Nephron progenitor cell (in vitro differentiated cells): ENCODE measurements at regions not wholly inside any gene's neighbourhood (a gene's known extent, or its start where the extent isn't known, plus 50 kb on each side); places are given as distances from the start of the nearest gene placed in this dataset.
A peak's percentile ranks its signal among the peaks of the same experiment; 100 is the strongest.

Experiments
- DNase-seq: peaks from one replicate; pipeline ENCODE4 v3.0.0; 2021
- H3K27ac Mint-ChIP-seq: 2 replicates; pipeline ENCODE4 v1.8.0; 2021; ENCODE audit warnings: mild to moderate bottlenecking, moderate library complexity, mixed read lengths
- H3K27me3 Mint-ChIP-seq: 2 replicates; pipeline ENCODE4 v1.8.0; 2021; ENCODE audit warnings: mild to moderate bottlenecking, low read depth, mixed read lengths; ENCODE audit not compliant: poor library complexity
- H3K36me3 Mint-ChIP-seq: 2 replicates; pipeline ENCODE4 v1.8.0; 2021; ENCODE audit warnings: low read depth, mixed read lengths
- H3K4me1 Mint-ChIP-seq: 2 replicates; pipeline ENCODE4 v1.8.0; 2021; ENCODE audit warnings: mixed read lengths
- H3K4me3 Mint-ChIP-seq: 2 replicates; pipeline ENCODE4 v1.8.0; 2021; ENCODE audit warnings: mild to moderate bottlenecking, moderate library complexity, mixed read lengths
- H3K9me3 Mint-ChIP-seq: 2 replicates; pipeline ENCODE4 v1.8.0; 2021; ENCODE audit warnings: mild to moderate bottlenecking, moderate library complexity, mixed read lengths
- CTCF ChIP-seq: fragments of 200-600 bp; sonication (generic); IDR thresholded peaks from 2 replicates; pipeline ENCODE4 v1.5.0; 2021; ENCODE audit warnings: antibody characterized with exemption

DNA sequence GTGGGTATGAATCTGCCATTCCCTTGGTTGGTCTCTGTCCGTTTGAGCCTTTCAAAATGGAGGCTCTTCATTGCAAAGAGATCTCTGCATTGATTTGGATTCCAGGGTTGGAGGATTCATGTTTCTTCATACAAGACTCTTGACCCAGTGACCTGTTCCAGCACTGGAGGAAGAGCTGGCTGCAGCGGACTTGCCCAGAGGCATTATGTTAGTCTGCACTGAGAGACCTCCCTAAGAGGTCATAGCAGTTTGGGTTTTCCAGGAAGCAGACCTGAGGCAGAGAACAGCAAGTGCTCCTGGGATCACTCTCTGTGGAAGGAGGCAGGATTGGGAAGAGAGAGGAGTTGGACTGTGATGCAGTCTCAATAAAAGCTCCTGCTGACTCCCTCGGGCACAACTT lies 57.7 kb upstream of the PTPRT start:
- no peak for TF ChIP-seq CTCF
- no peaks in the 10 kb centered on the region for H3K36me3 Mint-ChIP-seq
- no peak overlapping the region for H3K4me3 Mint-ChIP-seq
- peaks cover 29% of the 10 kb centered on the region for H3K27me3 Mint-ChIP-seq
- no peaks in the 10 kb centered on the region for H3K9me3 Mint-ChIP-seq
- DNase-seq = no peak
- H3K4me1 Mint-ChIP-seq = no peaks in the 10 kb centered on the region
- H3K27ac Mint-ChIP-seq = no peak overlapping the region

DNA sequence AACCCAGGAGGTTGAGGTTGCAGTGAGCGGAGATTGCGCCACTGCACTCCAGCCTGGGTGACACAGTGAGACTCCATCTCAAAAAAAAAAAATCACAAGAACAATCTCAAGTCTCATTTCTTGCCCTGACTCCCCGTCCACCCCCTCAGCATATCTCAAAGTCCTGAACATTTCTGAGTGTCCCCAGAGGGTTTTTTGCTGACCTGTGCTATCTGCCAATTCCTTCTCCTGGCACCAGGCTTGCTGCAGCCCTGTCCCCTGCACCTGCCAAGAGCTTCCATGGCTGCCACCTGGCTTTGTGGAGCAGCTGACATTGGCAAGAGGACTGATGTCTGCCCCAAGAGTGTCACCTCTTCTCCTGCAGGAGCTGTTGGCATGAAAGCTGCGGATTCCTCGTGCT lies 54.9 kb upstream of the PTPRT start:
- no peak overlapping the region for H3K27ac Mint-ChIP-seq
- H3K27me3 Mint-ChIP-seq = peaks cover 34% of the 10 kb centered on the region
- H3K36me3 Mint-ChIP-seq = no peaks in the 10 kb centered on the region
- no peaks in the 10 kb centered on the region for H3K9me3 Mint-ChIP-seq
- no peaks in the 10 kb centered on the region for H3K4me1 Mint-ChIP-seq
- no peak for DNase-seq
- TF ChIP-seq CTCF = no peak
- H3K4me3 Mint-ChIP-seq = no peak overlapping the region

DNA sequence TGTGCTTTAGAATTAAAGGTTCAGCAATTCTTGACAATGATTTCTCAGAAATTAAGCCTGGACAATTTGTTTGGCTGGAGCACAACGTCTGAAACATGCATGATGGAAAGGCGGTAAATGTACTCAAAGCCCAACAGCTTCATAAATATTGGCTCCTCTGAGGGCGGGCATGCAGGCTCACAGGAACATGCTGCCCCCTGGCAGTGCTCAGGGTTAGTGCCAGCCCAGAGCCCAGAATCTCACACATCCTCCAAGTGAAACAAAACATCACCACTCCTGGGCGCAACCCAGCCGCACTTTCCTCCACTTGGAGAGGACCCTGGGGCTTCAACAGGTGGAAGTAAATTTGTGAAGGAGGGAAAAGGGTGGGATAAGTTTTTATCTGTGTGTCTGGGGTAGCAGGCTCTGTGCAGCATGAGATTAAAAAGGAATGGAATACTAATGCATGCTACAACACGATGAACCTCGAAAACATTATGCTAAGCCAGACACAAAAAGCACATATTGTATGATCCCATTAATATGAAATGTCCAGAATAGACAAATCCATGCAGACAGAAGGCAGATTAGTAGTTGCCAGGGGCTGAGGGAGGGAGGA lies 54.1 kb upstream of the PTPRT start:
- Mint-ChIP-seq H3K9me3 (peaks cover 4% of the 10 kb centered on the region), H3K27me3 (peaks cover 29% of the 10 kb centered on the region), H3K4me1 (no peaks in the 10 kb centered on the region), H3K27ac (no peak overlapping the region), H3K36me3 (no peaks in the 10 kb centered on the region), H3K4me3 (no peak overlapping the region)
- peak; percentile 7 for DNase-seq
- no peak for TF ChIP-seq CTCF

- Mint-ChIP-seq H3K36me3 (no peaks in the 10 kb centered on the region), H3K4me1 (no peaks in the 10 kb centered on the region), H3K27me3 (peaks cover 26% of the 10 kb centered on the region), H3K9me3 (peaks cover 4% of the 10 kb centered on the region), H3K27ac (no peak overlapping the region), H3K4me3 (no peak overlapping the region)
- DNase-seq = no peak
- no peak for TF ChIP-seq CTCF
These were observed 51.5 kb upstream of the PTPRT start for GRCh38 chr20:43241057-43241702.
